ENCODE measurements at regions not wholly inside any gene's neighbourhood (a gene's known extent, or its start where the extent isn't known, plus 50 kb on each side); places are given as distances from the start of the nearest gene placed in this dataset.

- CTCF ChIA-PET = no interaction called here
These were observed 542.3 kb downstream of the NXPH1 start for GRCh38 chr7:8975681-8976080.

GRCh38 chr7:8982338-8982992 is 549.1 kb downstream of the NXPH1 start:
- no TSS peak for BruUV-seq (replicated peaks)
- Histone ChIP-seq H3K4me1 (ENCODE audit: insufficient read depth, low read length, poor library complexity, severe bottlenecking) (no peaks in the 10 kb centered on the region), H3K36me3 (ENCODE audit: insufficient read depth, low read length, poor library complexity, severe bottlenecking) (no peaks in the 10 kb centered on the region), H3K27ac (ENCODE audit: low read depth, low read length, poor library complexity, severe bottlenecking) (no peak overlapping the region), H3K4me3 (ENCODE audit: low read depth, low read length, poor library complexity, severe bottlenecking) (no peak overlapping the region), H3K9me3 (ENCODE audit: low read depth, low read length, poor library complexity, severe bottlenecking) (no peaks in the 10 kb centered on the region), H3K27me3 (replicated peaks; ENCODE audit: insufficient read depth, low read depth, low read length, poor library complexity) (peaks cover 31% of the 10 kb centered on the region)
- TF ChIP-seq EZH2 (IDR thresholded peaks at IDR 0.05; ENCODE audit: borderline replicate concordance, low read depth, low read length, poor library complexity, severe bottlenecking) (no peak), CTCF (conservative IDR thresholded peaks at IDR 0.05; ENCODE audit: low read depth, low read length) (no peak)
- peak; percentile 39 for DNase-seq (ENCODE audit: low spot score)
- ChIA-PET CTCF (no interaction called here), POLR2A (ENCODE audit: low non-redundant PET) (no interaction called here)
- intact Hi-C loops (cut with micrococcal nuclease; ENCODE audit: unreplicated experiment) = no loop called here

More at GRCh38 chr7:8975681-8976080, 542.3 kb downstream of the NXPH1 start:
- DNase-seq (ENCODE audit: low spot score) = no peak
- Histone ChIP-seq H3K4me3 (ENCODE audit: low read depth, low read length, poor library complexity, severe bottlenecking) (no peak overlapping the region), H3K27ac (ENCODE audit: low read depth, low read length, poor library complexity, severe bottlenecking) (no peak overlapping the region), H3K36me3 (ENCODE audit: insufficient read depth, low read length, poor library complexity, severe bottlenecking) (no peaks in the 10 kb centered on the region), H3K27me3 (replicated peaks; ENCODE audit: insufficient read depth, low read depth, low read length, poor library complexity) (peaks cover 7% of the 10 kb centered on the region), H3K4me1 (ENCODE audit: insufficient read depth, low read length, poor library complexity, severe bottlenecking) (no peaks in the 10 kb centered on the region), H3K9me3 (ENCODE audit: low read depth, low read length, poor library complexity, severe bottlenecking) (peaks cover 6% of the 10 kb centered on the region)
- TF ChIP-seq CTCF (conservative IDR thresholded peaks at IDR 0.05; ENCODE audit: low read depth, low read length) (no peak), EZH2 (IDR thresholded peaks at IDR 0.05; ENCODE audit: borderline replicate concordance, low read depth, low read length, poor library complexity, severe bottlenecking) (no peak)
- BruUV-seq (replicated peaks) = no TSS peak
- POLR2A ChIA-PET (ENCODE audit: low non-redundant PET) = no interaction called here
- intact Hi-C loops (cut with micrococcal nuclease; ENCODE audit: unreplicated experiment) = no loop called here

- Histone ChIP-seq H3K27ac (ENCODE audit: low read depth, low read length, poor library complexity, severe bottlenecking) (no peak overlapping the region), H3K27me3 (replicated peaks; ENCODE audit: insufficient read depth, low read depth, low read length, poor library complexity) (peaks cover 33% of the 10 kb centered on the region), H3K9me3 (ENCODE audit: low read depth, low read length, poor library complexity, severe bottlenecking) (no peaks in the 10 kb centered on the region), H3K4me3 (ENCODE audit: low read depth, low read length, poor library complexity, severe bottlenecking) (no peak overlapping the region), H3K36me3 (ENCODE audit: insufficient read depth, low read length, poor library complexity, severe bottlenecking) (no peaks in the 10 kb centered on the region), H3K4me1 (ENCODE audit: insufficient read depth, low read length, poor library complexity, severe bottlenecking) (no peaks in the 10 kb centered on the region)
- intact Hi-C loops (cut with micrococcal nuclease; ENCODE audit: unreplicated experiment) = no loop called here
- TF ChIP-seq CTCF (conservative IDR thresholded peaks at IDR 0.05; ENCODE audit: low read depth, low read length) (no peak), EZH2 (IDR thresholded peaks at IDR 0.05; ENCODE audit: borderline replicate concordance, low read depth, low read length, poor library complexity, severe bottlenecking) (no peak)
- BruUV-seq (replicated peaks) = no TSS peak
- ChIA-PET POLR2A (ENCODE audit: low non-redundant PET) (no interaction called here), CTCF (no interaction called here)
- no peak for DNase-seq (ENCODE audit: low spot score)
These were observed 551.8 kb downstream of the NXPH1 start for GRCh38 chr7:8985255-8985654.
